SK-N-MC (cell line): ENCODE measurements at regions not wholly inside any gene's neighbourhood (a gene's known extent, or its start where the extent isn't known, plus 50 kb on each side); places are given as distances from the start of the nearest gene placed in this dataset.

Experiments used
- DNase-seq: peaks from one replicate; pipeline ENCODE4 v3.0.0-alpha.2; 2011; ENCODE audit warnings: low read depth, low spot score
- H3K27ac ChIP-seq: fragments of 200-600 bp; sonication (generic); 2 replicates; pipeline ENCODE4 v1.5.1; 2016; ENCODE audit warnings: mixed run types
- H3K36me3 ChIP-seq: fragments of 200-600 bp; sonication (generic); 2 replicates; pipeline ENCODE4 v1.6.1; 2017; ENCODE audit warnings: antibody characterized with exemption, low read length, mixed read lengths; ENCODE audit not compliant: insufficient read depth
- H3K4me3 ChIP-seq: fragments of 200-600 bp; sonication (generic); 2 replicates; pipeline ENCODE4 v1.5.1; 2016
- H3K9ac ChIP-seq: fragments of 200-600 bp; sonication (generic); 2 replicates; pipeline ENCODE4 v1.8.0; 2017; ENCODE audit warnings: mixed run types, mixed read lengths; ENCODE audit not compliant: insufficient read length
- H3K9me3 ChIP-seq: fragments of 200-600 bp; sonication (generic); 2 replicates; pipeline ENCODE4 v1.6.1; 2017; ENCODE audit warnings: low read depth, mild to moderate bottlenecking, antibody characterized with exemption, low read length, moderate library complexity, mixed read lengths
- EZH2 ChIP-seq: fragments of 200-600 bp; sonication (generic); IDR thresholded peaks from one replicate; pipeline ENCODE4 v1.6.1; 2017; ENCODE audit warnings: antibody characterized with exemption
- FOXP2 ChIP-seq: optimal IDR thresholded peaks from 2 replicates; pipeline ENCODE3; 2011; ENCODE audit warnings: mild to moderate bottlenecking, moderate library complexity; ENCODE audit not compliant: insufficient read depth; ENCODE audit errors: extremely low read length, control extremely low read depth
- POLR2AphosphoS5 ChIP-seq: IDR thresholded peaks from 2 replicates; pipeline ENCODE4 v1.6.1; 2012; ENCODE audit warnings: mild to moderate bottlenecking, low read depth, low read length, borderline replicate concordance

DNA sequence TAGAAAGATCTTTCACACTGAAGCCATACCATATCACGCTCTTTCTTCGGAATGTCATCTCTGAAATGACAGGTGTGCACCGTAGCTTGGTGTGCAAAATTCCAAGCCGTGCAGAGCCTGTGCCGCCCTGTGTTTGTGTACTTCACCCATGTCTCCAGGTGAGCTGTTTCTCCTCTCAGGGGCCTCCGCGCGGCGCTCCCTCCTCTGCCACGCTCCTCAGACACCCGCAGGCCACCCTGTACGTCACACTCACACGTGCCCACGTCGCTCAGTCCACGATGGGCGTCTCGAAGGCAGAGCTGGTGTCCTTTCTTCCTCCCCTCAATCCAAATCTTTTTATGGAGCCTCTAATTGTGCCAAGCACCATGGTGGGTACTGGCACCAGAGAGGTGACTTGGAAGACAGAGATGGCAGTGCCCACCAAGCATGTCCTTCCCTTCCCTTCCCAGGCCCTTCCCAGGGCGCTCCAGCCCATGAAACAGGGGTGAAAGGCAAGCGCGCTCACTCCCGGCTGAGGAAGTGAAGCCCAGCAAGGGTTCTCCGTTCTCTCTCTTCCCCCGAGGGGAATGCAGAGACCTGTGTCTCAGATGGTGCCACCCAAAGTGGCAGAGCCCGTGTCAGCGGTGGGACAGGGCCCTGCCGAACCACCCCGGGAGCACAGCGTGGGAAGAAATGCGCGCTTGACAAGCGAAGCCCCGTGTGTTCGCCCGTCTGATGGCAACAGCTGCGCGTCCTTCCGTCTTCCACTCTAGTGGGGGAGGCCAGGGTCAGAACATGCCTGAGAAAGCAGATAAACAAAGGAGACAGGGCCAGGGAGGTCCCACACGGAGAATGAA is 292.5 kb upstream of the SHH start:
- Histone ChIP-seq H3K9me3 (no peaks in the 10 kb centered on the region), H3K9ac (no peak overlapping the region), H3K27ac (no peak overlapping the region), H3K4me3 (no peak overlapping the region), H3K36me3 (no peaks in the 10 kb centered on the region)
- TF ChIP-seq POLR2AphosphoS5 (no peak), EZH2 (no peak), FOXP2 (no peak)
- DNase-seq: no peak

DNA sequence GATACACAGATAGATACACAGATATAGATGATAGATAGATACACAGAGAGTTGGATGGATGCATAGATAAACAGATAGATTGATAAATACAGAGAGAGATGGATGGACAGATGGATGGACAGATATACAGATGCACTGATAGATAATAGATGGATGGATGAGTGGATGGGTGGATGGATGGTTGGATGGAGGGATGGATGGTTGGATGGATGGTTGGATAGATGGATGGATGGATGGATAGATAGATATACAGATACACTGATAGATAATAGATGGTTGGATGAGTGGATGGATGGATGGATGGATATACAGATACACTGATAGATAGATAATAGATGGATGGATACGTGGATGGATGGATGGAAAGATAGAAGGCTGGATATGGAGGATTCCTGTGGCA is 290.0 kb upstream of the SHH start:
- Histone ChIP-seq H3K9me3 (no peaks in the 10 kb centered on the region), H3K27ac (no peak overlapping the region), H3K36me3 (no peaks in the 10 kb centered on the region), H3K9ac (no peak overlapping the region), H3K4me3 (no peak overlapping the region)
- TF ChIP-seq FOXP2: no peak
- TF ChIP-seq EZH2: no peak
- TF ChIP-seq POLR2AphosphoS5: no peak
- no peak for DNase-seq

GRCh38 chr7:156101355-156101754 is 289.1 kb upstream of the SHH start:
- no peak for TF ChIP-seq FOXP2
- no peak for TF ChIP-seq EZH2
- no peak for TF ChIP-seq POLR2AphosphoS5
- H3K9me3 ChIP-seq: no peaks in the 10 kb centered on the region
- no peaks in the 10 kb centered on the region for H3K36me3 ChIP-seq

GRCh38 chr7:156100086-156100485 is 287.8 kb upstream of the SHH start:
- Histone ChIP-seq H3K36me3 (no peaks in the 10 kb centered on the region), H3K9ac (no peak overlapping the region), H3K9me3 (no peaks in the 10 kb centered on the region), H3K4me3 (no peak overlapping the region), H3K27ac (no peak overlapping the region)
- TF ChIP-seq EZH2 (no peak), FOXP2 (no peak), POLR2AphosphoS5 (no peak)
- no peak for DNase-seq

More at GRCh38 chr7:156101355-156101754, 289.1 kb upstream of the SHH start:
- Histone ChIP-seq H3K27ac (no peak overlapping the region), H3K9ac (no peak overlapping the region), H3K4me3 (no peak overlapping the region)
- DNase-seq: no peak

- no peaks in the 10 kb centered on the region for H3K36me3 ChIP-seq
- H3K9me3 ChIP-seq: no peaks in the 10 kb centered on the region
- TF ChIP-seq EZH2 (no peak), POLR2AphosphoS5 (no peak), FOXP2 (no peak)
- H3K27ac ChIP-seq: no peak overlapping the region
- DNase-seq: no peak
- H3K9ac ChIP-seq: no peak overlapping the region
- no peak overlapping the region for H3K4me3 ChIP-seq
These were observed 286.8 kb upstream of the SHH start for GRCh38 chr7:156099085-156099484.

DNA sequence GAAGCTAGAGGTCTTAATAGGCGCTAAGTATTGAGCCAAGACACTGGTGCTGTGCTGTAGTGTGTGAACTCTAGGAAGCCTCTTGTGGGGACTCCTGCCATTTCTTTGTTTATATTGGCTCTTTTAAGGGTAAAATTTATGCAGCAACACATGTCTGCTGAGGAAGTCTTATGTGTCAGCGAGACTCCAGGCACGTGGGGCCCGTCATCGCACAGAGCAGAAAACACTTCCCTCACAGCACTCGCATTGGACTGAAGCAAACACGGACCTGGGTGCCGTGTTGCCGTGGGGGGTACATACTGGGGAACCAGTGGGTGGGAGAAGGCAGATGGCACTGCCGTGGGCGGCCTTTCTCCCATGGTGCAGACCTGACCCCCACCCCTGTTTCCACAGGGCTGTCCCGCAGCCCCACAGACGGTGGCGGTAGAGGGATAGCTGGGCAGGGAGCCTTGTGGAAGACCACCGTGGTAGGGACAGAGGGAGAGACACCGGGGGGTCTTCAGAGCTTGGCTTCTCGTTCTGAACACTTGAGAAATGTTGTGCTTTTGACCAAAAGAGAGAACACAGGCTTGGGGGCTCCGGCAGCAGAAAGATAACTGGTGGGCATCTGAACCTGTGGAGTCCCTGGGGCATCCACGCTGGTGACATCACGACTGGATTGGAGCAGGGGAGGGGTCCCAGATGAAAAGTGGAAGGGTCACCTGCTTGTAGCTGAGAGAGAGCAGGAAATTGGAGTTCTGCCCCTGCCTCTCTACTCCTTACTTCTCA is 284.7 kb upstream of the SHH start:
- Histone ChIP-seq H3K9ac (no peak overlapping the region), H3K36me3 (no peaks in the 10 kb centered on the region), H3K9me3 (no peaks in the 10 kb centered on the region), H3K4me3 (no peak overlapping the region), H3K27ac (no peak overlapping the region)
- TF ChIP-seq EZH2 (no peak), FOXP2 (no peak), POLR2AphosphoS5 (no peak)
- DNase-seq: no peak

DNA sequence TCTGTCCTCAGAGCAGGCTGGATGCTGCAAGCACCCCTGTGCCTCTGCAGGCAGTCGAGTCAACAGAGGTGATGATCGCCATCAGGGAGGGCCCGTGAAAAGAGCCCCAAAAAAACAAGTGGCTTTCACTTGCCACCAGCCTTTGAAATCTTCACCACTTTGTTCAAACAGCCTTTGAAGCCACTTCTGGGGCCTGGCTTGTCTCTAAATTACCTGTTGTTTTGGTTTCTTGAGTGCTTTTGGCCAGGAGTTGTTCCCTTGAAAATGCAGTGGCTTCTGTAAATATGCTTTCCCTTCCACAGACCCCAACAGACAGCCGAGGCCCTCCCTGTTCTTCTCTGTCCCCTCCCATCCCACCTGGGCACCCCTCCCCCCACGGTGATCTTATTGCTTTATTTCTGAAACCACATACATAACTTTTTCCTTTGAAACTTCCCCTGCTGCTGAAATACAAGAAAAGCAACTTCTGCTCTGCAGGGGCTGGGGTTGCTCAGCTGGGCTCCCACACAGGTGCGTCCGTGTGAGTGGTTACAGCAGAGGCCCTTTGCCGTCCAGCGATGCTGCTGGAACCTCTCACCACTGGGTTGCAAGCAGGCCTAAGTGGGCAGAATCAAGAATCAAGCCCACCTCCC is 283.8 kb upstream of the SHH start:
- TF ChIP-seq EZH2: no peak
- TF ChIP-seq POLR2AphosphoS5: no peak
- TF ChIP-seq FOXP2: no peak
- Histone ChIP-seq H3K36me3 (no peaks in the 10 kb centered on the region), H3K9me3 (no peaks in the 10 kb centered on the region), H3K27ac (no peak overlapping the region), H3K4me3 (no peak overlapping the region), H3K9ac (no peak overlapping the region)
- no peak for DNase-seq
